ENCODE measurements at regions not wholly inside any gene's neighbourhood (a gene's known extent, or its start where the extent isn't known, plus 50 kb on each side); places are given as distances from the start of the nearest gene placed in this dataset.

- no peak for ATAC-seq (ENCODE audit: low FRiP score in 2 of 2)
- TF ChIP-seq POLR2A (IDR thresholded peaks at IDR 0.05), result no peak
- no peak for TF ChIP-seq CTCF (IDR thresholded peaks at IDR 0.05)
- no peak for TF ChIP-seq POLR2AphosphoS5 (IDR thresholded peaks at IDR 0.05)
- TF ChIP-seq EP300 (IDR thresholded peaks at IDR 0.05), result no peak
Measured at GRCh38 chr2:138898855-138899254, 118.7 kb upstream of the NXPH2 start.

GRCh38 chr2:138897274-138897673 is 117.1 kb upstream of the NXPH2 start:
- 83 to 86% methylated on average over 12 of the region's 12 CpGs for WGBS, 2 donors
- ATAC-seq (ENCODE audit: low FRiP score in 2 of 2), result peak in 1 of 2 donors; percentile 28
- H3K27me3 ChIP-seq, result no peaks in the 10 kb centered on the region
- no peaks in the 10 kb centered on the region for H3K4me1 ChIP-seq
- H3K9me3 ChIP-seq, result no peaks in the 10 kb centered on the region
- no peak overlapping the region for H3K27ac ChIP-seq
- H3K36me3 ChIP-seq, result no peaks in the 10 kb centered on the region
- TF ChIP-seq EP300 (IDR thresholded peaks at IDR 0.05), result no peak
- no peak for TF ChIP-seq POLR2AphosphoS5 (IDR thresholded peaks at IDR 0.05)
- no peak for TF ChIP-seq CTCF (IDR thresholded peaks at IDR 0.05)
- TF ChIP-seq POLR2A (IDR thresholded peaks at IDR 0.05), result no peak
- peak in 1 of 2 donors; percentile 39 for DNase-seq
- no peak overlapping the region for H3K4me3 ChIP-seq

More at GRCh38 chr2:138898855-138899254, 118.7 kb upstream of the NXPH2 start:
- Histone ChIP-seq H3K27ac (no peak overlapping the region), H3K9me3 (no peaks in the 10 kb centered on the region), H3K27me3 (no peaks in the 10 kb centered on the region), H3K4me3 (no peak overlapping the region), H3K36me3 (no peaks in the 10 kb centered on the region), H3K4me1 (no peaks in the 10 kb centered on the region)
- DNase-seq, result no peak

- no peak for ATAC-seq (ENCODE audit: low FRiP score in 2 of 2)
- WGBS, 2 donors, result 51 to 53% methylated on average over 3 of the region's 3 CpGs
- TF ChIP-seq CTCF (IDR thresholded peaks at IDR 0.05) (no peak), EP300 (IDR thresholded peaks at IDR 0.05) (no peak), POLR2A (IDR thresholded peaks at IDR 0.05) (no peak), POLR2AphosphoS5 (IDR thresholded peaks at IDR 0.05) (no peak)
- Histone ChIP-seq H3K9me3 (no peaks in the 10 kb centered on the region), H3K36me3 (no peaks in the 10 kb centered on the region), H3K27me3 (no peaks in the 10 kb centered on the region), H3K4me3 (no peak overlapping the region), H3K4me1 (no peaks in the 10 kb centered on the region), H3K27ac (no peak overlapping the region)
- no peak for DNase-seq
Measured at GRCh38 chr2:138893746-138894145, 113.6 kb upstream of the NXPH2 start.

GRCh38 chr2:138881126-138881525 is 100.9 kb upstream of the NXPH2 start:
- H3K27ac ChIP-seq, result no peak overlapping the region
- H3K36me3 ChIP-seq, result no peaks in the 10 kb centered on the region
- DNase-seq, result no peak
- H3K9me3 ChIP-seq, result no peaks in the 10 kb centered on the region
- no peak overlapping the region for H3K4me3 ChIP-seq
- TF ChIP-seq EP300 (IDR thresholded peaks at IDR 0.05) (no peak), POLR2A (IDR thresholded peaks at IDR 0.05) (no peak), CTCF (IDR thresholded peaks at IDR 0.05) (no peak), POLR2AphosphoS5 (IDR thresholded peaks at IDR 0.05) (no peak)
- no peaks in the 10 kb centered on the region for H3K4me1 ChIP-seq
- no peak for ATAC-seq (ENCODE audit: low FRiP score in 2 of 2)
- H3K27me3 ChIP-seq, result no peaks in the 10 kb centered on the region
- 81 to 85% methylated on average over 1 of the region's 1 CpG for WGBS, 2 donors

GRCh38 chr2:138879931-138880330 is 99.7 kb upstream of the NXPH2 start:
- Histone ChIP-seq H3K36me3 (no peaks in the 10 kb centered on the region), H3K4me3 (no peak overlapping the region), H3K4me1 (no peaks in the 10 kb centered on the region), H3K27me3 (no peaks in the 10 kb centered on the region), H3K27ac (no peak overlapping the region), H3K9me3 (no peaks in the 10 kb centered on the region)
- ATAC-seq (ENCODE audit: low FRiP score in 2 of 2) (no peak), DNase-seq (no peak)
- TF ChIP-seq POLR2A (IDR thresholded peaks at IDR 0.05), result no peak
- no peak for TF ChIP-seq POLR2AphosphoS5 (IDR thresholded peaks at IDR 0.05)
- no peak for TF ChIP-seq EP300 (IDR thresholded peaks at IDR 0.05)
- no peak for TF ChIP-seq CTCF (IDR thresholded peaks at IDR 0.05)
- 84 to 89% methylated on average over 2 of the region's 2 CpGs for WGBS, 2 donors

Data from upper lobe of left lung (tissue), 6 donors.